Mucosa of descending colon (tissue), 3 donors: ENCODE measurements at regions not wholly inside any gene's neighbourhood (a gene's known extent, or its start where the extent isn't known, plus 50 kb on each side); places are given as distances from the start of the nearest gene placed in this dataset.

Experiments
- ATAC-seq: fragments of 200-7000 bp; cut with Tn5 transposase; one replicate; pipeline ENCODE4 v1.9.1; 2020; ENCODE audit warnings: mild to moderate bottlenecking, moderate library complexity
- DNase-seq, 3 donors: peaks; one replicate each; pipeline ENCODE4 v3.0.0-alpha.2; 2020
- H3K36me3 ChIP-seq: fragments of 200-600 bp; one replicate; pipeline ENCODE4 v1.8.0; 2021; ENCODE audit warnings: low read depth, mild to moderate bottlenecking
- H3K4me1 ChIP-seq: fragments of 200-600 bp; one replicate; pipeline ENCODE4 v1.8.0; 2021; ENCODE audit warnings: low read depth, mild to moderate bottlenecking
- H3K4me3 ChIP-seq: fragments of 200-600 bp; one replicate; pipeline ENCODE4 v1.8.0; 2021; ENCODE audit warnings: mild to moderate bottlenecking
- H3K9me3 ChIP-seq: fragments of 200-600 bp; one replicate; pipeline ENCODE4 v1.8.0; 2021; ENCODE audit warnings: mild to moderate bottlenecking
- CTCF ChIP-seq: fragments of 200-600 bp; IDR thresholded peaks from one replicate; pipeline ENCODE4 v1.8.0; 2022; ENCODE audit warnings: antibody characterized with exemption, mild to moderate bottlenecking
- intact Hi-C, 2 donors: fragments of 100-400 bp; cut with DNase I in 1 of 2; cut with micrococcal nuclease in 1 of 2; formaldehyde crosslinking; loops; one replicate each; pipeline versions ENCODE4 v1.11.0 to v1.11.1; 2022; cut with DNase I, micrococcal nuclease
- donor health status: DM: no; HTN: no; CAD: no; lungs with moderate emphysema.
- donor health status: DM: no; HTN: no; CAD: no.
- donor health status: DM: no; HTN: yes; CAD: no.

GRCh38 chr5:89190515-89191265 is 307.7 kb upstream of the MEF2C start:
- no peaks in the 10 kb centered on the region for H3K4me1 ChIP-seq
- H3K9me3 ChIP-seq, result no peaks in the 10 kb centered on the region
- intact Hi-C loops, result no loop called here
- ATAC-seq (no peak), DNase-seq (no peak)
- H3K36me3 ChIP-seq, result no peaks in the 10 kb centered on the region
- H3K4me3 ChIP-seq, result no peak overlapping the region
- TF ChIP-seq CTCF, result no peak

GRCh38 chr5:89187883-89188465 is 305.0 kb upstream of the MEF2C start:
- Histone ChIP-seq H3K9me3 (no peaks in the 10 kb centered on the region), H3K4me3 (no peak overlapping the region), H3K36me3 (no peaks in the 10 kb centered on the region), H3K4me1 (no peaks in the 10 kb centered on the region)
- ATAC-seq (no peak), DNase-seq (no peak)
- intact Hi-C loops, result no loop called here
- TF ChIP-seq CTCF, result no peak

GRCh38 chr5:89187268-89187667 is 304.3 kb upstream of the MEF2C start:
- no peak for DNase-seq
- H3K36me3 ChIP-seq, result no peaks in the 10 kb centered on the region
- ATAC-seq, result no peak
- no peak for TF ChIP-seq CTCF
- H3K4me3 ChIP-seq, result no peak overlapping the region
- H3K9me3 ChIP-seq, result no peaks in the 10 kb centered on the region
- no peaks in the 10 kb centered on the region for H3K4me1 ChIP-seq
- intact Hi-C loops, result no loop called here

- intact Hi-C loops, result no loop called here
- no peak for ATAC-seq
- no peaks in the 10 kb centered on the region for H3K9me3 ChIP-seq
- no peaks in the 10 kb centered on the region for H3K36me3 ChIP-seq
- no peak for DNase-seq
- TF ChIP-seq CTCF, result no peak
- H3K4me3 ChIP-seq, result no peak overlapping the region
- H3K4me1 ChIP-seq, result no peaks in the 10 kb centered on the region
Measured at GRCh38 chr5:89181546-89181945, 298.6 kb upstream of the MEF2C start.

GRCh38 chr5:89179731-89180130 is 296.7 kb upstream of the MEF2C start:
- no peak overlapping the region for H3K4me3 ChIP-seq
- no peaks in the 10 kb centered on the region for H3K4me1 ChIP-seq
- no peaks in the 10 kb centered on the region for H3K36me3 ChIP-seq
- ATAC-seq, result no peak
- TF ChIP-seq CTCF, result no peak
- intact Hi-C loops, result no loop called here
- no peak for DNase-seq
- no peaks in the 10 kb centered on the region for H3K9me3 ChIP-seq
